Stimulated activated CD4-positive, alpha-beta T cell treated with anti-CD3 and anti-CD28 coated beads, Interleukin-15, amount 100 ng/mL, for 48 hours (primary cell): ENCODE measurements at regions not wholly inside any gene's neighbourhood (a gene's known extent, or its start where the extent isn't known, plus 50 kb on each side); places are given as distances from the start of the nearest gene placed in this dataset.

Experiments used
- DNase-seq, 2 donors: peaks; one replicate each; pipeline ENCODE4 v3.0.0-alpha.2; 2020; ENCODE audit warnings: low read depth in 2 of 2

- DNase-seq: no peak
These were observed 107.3 kb downstream of the OGFRL1 start for GRCh38 chr6:71395731-71396409.

DNA sequence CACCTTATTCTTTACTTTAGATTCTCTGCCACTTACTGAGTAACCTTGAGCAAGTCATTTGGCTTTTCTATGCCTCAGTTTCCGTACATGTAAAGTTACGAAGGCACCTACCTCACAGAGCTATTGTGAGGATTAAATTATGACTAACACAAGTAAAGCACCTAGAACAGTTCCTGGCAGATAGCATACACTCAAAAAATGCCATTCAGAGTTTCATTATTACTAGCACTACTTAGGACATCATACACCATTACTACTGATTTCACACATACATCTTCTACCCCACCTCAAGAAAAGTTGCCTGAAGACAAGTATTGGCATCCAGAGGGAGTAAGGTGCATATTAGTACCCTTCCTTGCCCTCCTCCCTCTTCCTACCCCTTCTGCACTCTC, 107.8 kb downstream of the OGFRL1 start:
- no peak for DNase-seq

GRCh38 chr6:71399279-71399678, 110.7 kb downstream of the OGFRL1 start:
- DNase-seq: no peak

- DNase-seq: no peak
These were observed 112.2 kb downstream of the OGFRL1 start for GRCh38 chr6:71400852-71401251.

- DNase-seq: no peak
These were observed 113.5 kb downstream of the OGFRL1 start for GRCh38 chr6:71402096-71402495.

GRCh38 chr6:71403422-71404134, 115.0 kb downstream of the OGFRL1 start:
- DNase-seq: no peak

- DNase-seq: no peak
These were observed 115.7 kb downstream of the OGFRL1 start for GRCh38 chr6:71404145-71404966.

DNA sequence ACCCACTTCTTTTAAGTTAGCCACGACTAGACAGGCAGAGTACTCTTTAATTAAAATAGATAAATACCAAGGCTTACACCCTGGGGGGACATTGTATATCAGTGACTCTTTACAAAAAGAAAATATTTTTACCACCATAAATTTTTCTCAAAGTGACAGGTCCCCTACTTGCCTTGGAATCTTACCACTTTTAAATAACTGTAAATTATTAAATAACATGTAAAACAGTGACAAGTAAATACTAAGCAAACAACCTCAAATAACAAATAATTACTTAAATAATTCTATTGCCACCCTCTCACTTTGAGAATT, 116.3 kb downstream of the OGFRL1 start:
- no peak for DNase-seq

- DNase-seq: no peak
These were observed 116.8 kb downstream of the OGFRL1 start for GRCh38 chr6:71405416-71405815.

DNA sequence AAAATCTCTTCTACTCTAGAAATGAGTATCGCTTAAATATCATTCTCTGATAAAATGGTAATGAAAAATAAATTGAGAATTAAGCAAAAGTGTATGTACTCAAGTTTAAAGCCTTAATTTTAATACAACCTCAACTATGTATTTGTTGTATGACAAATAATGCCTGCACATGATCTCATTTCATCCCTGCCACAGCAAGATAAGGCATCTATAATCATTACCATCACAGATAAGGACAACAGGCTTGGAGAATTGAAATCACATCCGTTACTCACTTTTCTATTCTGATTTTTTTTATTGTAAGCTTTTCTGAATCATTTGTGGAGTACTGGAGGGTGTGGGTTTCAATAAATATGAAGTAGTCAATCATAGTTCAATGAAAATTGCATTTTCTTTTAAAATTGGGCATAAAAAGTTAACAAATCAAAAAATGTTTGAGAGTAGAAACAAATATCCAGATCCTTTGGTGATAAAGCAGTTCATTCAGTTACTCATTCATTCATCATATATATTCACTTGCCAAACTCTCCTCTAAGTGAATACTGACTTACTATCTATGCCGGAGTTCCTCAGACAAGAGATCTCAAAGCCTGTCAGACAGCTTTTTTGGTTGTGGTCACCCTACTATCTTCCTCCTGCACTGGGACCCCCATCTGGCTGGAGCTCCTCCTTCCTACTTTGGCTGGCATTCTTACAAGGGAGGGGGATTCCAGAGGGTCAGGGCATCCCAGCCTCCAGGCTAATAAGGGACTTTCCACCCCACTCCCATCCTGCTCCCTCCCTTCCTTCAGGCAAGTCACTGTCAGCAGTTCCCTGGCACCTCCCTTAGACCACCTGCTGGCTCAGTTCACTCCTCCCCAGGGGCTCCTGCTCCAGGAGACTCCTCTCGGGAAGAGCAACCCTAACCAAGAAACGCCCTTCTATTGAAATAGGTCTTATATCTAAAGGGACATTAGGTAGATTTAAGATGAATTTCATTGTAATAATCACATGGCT, 118.6 kb downstream of the OGFRL1 start:
- no peak for DNase-seq

GRCh38 chr6:71408787-71409723, 120.4 kb downstream of the OGFRL1 start:
- DNase-seq: no peak

GRCh38 chr6:71410164-71410566, 121.6 kb downstream of the OGFRL1 start:
- no peak for DNase-seq

DNA sequence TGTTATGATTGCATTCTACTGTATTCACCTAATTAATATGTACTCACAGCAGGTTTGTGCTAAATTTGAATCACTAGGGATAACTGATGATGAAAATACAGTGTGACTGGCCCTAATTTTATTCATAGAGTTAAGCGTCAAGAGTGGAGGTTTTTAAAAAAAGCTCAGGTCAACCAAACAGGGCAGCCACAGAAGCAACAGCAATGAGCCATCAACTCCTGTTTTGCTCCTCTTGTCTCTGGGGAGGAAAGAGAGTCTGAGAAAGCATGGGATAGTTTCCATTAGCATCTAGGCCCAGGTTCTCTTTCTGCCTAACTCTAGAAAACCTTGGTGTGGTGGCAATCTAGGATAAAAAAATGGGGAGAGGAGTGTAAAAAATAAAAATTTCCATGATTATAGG, 122.1 kb downstream of the OGFRL1 start:
- no peak for DNase-seq

DNA sequence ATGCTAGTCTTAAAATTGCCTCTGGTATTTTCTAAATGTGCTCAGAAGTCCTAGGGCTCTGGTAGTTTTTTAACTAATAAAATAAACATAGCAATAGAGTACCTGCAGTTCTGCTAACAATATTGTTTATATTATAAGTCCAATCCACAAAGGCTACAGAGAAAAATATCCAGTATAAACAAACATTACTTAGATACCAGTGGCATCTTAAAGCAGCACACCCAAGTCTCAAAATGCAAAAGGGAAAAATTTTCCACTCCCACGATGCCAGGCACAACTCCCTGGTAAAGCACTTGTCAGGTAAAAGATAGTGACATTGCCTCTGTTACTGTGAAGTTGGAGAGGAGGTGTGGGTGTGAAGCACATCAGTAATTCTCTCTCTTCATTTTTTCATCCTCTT, 123.3 kb downstream of the OGFRL1 start:
- no peak for DNase-seq

DNA sequence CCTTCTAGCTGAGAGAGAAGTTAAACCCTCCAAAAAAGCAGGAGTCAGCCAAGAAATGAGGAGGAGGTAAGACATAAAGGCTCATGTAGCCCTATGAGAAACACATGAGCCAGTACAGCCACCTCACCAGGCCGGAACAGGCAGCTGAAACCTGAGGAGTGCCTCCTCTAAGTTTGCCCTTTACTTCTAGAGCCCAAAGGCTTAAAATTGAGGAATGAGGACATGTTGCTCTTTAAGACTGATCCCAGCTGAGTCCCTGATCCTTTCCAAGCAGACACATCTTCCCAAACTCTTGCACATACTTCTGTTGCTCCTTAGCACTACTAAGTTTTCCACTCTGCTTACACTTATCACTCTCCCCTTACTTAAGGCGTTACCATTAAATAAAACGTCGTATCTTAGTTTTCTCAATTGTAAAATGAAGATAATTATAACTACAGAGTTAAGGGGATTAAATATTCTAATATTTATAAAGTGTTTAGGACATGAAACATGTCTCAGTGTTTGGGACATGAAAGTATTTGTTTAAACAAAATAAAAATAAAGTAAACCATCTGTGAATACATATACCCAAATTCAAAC, 124.0 kb downstream of the OGFRL1 start:
- no peak for DNase-seq

GRCh38 chr6:71414486-71414885, 125.9 kb downstream of the OGFRL1 start:
- no peak for DNase-seq

- DNase-seq: no peak
These were observed 130.8 kb downstream of the OGFRL1 start for GRCh38 chr6:71419217-71420094.

DNA sequence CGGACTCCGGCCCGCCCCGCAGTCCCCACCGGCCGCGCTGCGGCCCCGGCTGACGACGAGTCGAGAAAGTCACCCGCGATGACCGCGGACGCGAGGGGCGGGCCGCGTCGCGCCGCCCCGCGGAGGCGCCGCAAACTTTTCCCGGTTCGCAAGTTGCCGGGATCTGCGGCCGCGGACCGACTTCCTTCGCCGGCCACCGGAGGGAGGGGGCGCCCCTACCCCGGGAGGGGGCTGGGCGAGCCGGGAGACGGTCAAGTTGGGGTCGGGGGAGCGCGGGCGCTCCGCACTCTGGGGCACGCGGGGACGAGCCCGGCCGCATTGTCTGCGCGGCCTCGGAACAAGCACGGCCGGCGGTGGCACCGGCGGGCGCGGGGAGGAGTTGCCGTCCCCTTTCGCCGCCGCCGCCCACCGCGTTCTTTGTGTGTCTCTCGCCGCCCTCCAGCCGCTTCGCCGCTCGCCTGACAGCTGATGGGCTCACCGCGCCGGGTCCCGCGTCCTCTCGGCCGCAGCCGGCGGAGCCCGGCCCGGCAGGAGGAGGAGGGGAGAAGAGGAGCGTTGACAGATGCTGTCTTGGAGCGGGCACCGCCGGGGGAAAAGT, 131.6 kb downstream of the OGFRL1 start:
- no peak for DNase-seq
